Cardiac muscle cell (in vitro differentiated cells and primary cell): ENCODE measurements at regions not wholly inside any gene's neighbourhood (a gene's known extent, or its start where the extent isn't known, plus 50 kb on each side); places are given as distances from the start of the nearest gene placed in this dataset.

ENCODE experiments used
- DNase-seq, 2 donors: peaks; one replicate each; pipeline versions ENCODE4 v3.0.0 to v3.0.0-alpha.2; 2010 to 2017; ENCODE audit warnings: low read depth in 1 of 2, low spot score in 1 of 2
- H3K27ac ChIP-seq: fragments of 200-600 bp; sonication (generic); 2 replicates; pipeline ENCODE4 v1.5.1; 2016
- H3K27me3 ChIP-seq: fragments of 200-600 bp; sonication (generic); 2 replicates; pipeline ENCODE4 v1.6.0; 2016; ENCODE audit warnings: control low read depth
- H3K36me3 ChIP-seq: fragments of 200-600 bp; sonication (generic); 2 replicates; pipeline ENCODE4 v1.5.1; 2016; ENCODE audit warnings: control low read depth
- H3K4me1 ChIP-seq: fragments of 200-600 bp; sonication (generic); 2 replicates; pipeline ENCODE4 v1.8.1; 2017; ENCODE audit warnings: low read depth, mild to moderate bottlenecking, mixed run types
- H3K4me3 ChIP-seq: fragments of 200-600 bp; sonication (generic); 2 replicates; pipeline ENCODE4 v1.5.1; 2016; ENCODE audit warnings: mild to moderate bottlenecking
- H3K9me3 ChIP-seq: fragments of 200-600 bp; sonication (generic); 2 replicates; pipeline ENCODE4 v1.5.1; 2017; ENCODE audit warnings: low read depth, mild to moderate bottlenecking, control low read depth
- TF ChIP-seq, protein P1 (sequence below): IDR thresholded peaks from 2 replicates; pipeline ENCODE4 v1.5.1; 2012; ENCODE audit warnings: low read depth, mild to moderate bottlenecking, low read length

DNA sequence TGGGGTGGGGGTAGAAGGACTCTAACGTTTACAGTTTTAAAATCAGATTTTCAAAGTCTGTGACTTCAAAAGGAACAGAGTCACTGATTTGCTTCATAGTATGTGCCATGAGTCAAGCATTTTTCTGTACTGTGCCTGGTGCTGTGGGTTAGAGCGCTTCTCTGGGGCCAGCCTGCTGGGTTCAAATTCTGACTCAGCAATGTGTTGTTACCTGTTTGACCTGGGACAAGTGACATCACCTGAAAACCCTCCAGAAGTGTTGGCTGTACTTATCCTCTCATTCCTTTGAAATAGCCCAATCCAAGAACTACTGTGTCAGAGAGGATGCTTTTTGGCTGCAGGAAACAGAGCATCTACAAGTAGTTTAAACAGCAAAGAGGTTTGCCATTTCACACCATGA, 101.7 kb downstream of the LSM3 start:
- Histone ChIP-seq H3K27me3 (no peaks in the 10 kb centered on the region), H3K27ac (no peak overlapping the region), H3K4me1 (no peaks in the 10 kb centered on the region), H3K4me3 (no peak overlapping the region), H3K9me3 (no peaks in the 10 kb centered on the region), H3K36me3 (no peaks in the 10 kb centered on the region)
- no peak for DNase-seq
- TF ChIP-seq, protein P1, sequence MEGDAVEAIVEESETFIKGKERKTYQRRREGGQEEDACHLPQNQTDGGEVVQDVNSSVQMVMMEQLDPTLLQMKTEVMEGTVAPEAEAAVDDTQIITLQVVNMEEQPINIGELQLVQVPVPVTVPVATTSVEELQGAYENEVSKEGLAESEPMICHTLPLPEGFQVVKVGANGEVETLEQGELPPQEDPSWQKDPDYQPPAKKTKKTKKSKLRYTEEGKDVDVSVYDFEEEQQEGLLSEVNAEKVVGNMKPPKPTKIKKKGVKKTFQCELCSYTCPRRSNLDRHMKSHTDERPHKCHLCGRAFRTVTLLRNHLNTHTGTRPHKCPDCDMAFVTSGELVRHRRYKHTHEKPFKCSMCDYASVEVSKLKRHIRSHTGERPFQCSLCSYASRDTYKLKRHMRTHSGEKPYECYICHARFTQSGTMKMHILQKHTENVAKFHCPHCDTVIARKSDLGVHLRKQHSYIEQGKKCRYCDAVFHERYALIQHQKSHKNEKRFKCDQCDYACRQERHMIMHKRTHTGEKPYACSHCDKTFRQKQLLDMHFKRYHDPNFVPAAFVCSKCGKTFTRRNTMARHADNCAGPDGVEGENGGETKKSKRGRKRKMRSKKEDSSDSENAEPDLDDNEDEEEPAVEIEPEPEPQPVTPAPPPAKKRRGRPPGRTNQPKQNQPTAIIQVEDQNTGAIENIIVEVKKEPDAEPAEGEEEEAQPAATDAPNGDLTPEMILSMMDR: no peak

DNA sequence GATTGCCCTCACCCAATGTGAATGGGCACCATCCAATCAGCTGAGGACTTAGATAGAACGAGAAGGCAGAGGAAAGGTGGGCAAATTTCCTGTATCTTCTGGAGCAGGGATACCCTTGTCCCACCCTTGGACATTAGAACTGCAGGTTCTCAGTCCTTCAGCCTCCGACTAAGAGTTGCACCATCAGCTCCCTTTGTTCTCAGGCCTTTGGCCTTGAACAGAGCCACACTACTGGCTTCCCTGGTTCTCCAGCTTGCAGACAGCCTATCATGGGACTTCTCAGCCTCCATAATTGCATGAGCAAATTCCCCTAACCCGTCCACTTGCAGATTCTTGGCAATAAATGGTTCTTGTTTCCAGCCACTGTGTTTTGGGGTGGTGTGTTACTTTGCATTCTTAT, 102.4 kb downstream of the LSM3 start:
- Histone ChIP-seq H3K36me3 (no peaks in the 10 kb centered on the region), H3K27ac (no peak overlapping the region), H3K9me3 (no peaks in the 10 kb centered on the region), H3K4me1 (no peaks in the 10 kb centered on the region), H3K4me3 (no peak overlapping the region), H3K27me3 (no peaks in the 10 kb centered on the region)
- TF ChIP-seq, protein P1: no peak
- DNase-seq: no peak

DNA sequence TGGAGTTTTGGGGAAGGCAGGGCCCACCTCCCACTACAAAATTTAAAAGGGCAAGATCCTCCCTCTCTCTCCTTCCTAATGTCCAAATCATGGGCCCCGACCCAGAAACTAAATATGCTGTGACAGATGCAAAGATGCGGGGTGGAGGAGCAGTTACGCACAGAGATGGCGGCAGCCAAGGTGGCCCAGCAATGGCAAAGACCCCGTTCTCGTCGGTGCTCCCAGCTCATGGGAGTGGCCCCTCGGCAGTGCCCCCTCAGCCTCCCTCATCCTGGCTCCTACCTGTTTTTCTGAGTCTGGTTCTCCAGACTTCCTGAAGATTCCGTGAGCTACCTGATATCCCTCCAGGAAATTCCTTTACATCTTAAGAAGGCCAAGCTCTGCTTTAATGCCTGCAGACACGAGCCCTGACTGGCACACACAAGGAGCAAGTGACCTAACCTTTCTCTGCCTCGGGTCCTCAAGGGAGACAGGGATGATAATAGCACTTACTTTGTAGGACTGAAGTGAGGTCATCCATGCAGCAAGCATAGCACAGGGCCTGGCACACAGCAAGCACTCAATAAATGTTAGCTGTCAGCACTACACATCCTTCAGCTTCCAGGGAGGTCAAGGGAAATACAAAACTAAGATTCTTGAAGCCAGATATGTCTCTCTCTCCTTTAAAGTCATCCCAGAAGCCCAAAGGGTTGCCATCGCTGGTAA, 103.5 kb downstream of the LSM3 start:
- no peak overlapping the region for H3K27ac ChIP-seq
- H3K4me3 ChIP-seq: no peak overlapping the region
- H3K9me3 ChIP-seq: no peaks in the 10 kb centered on the region
- TF ChIP-seq, protein P1: no peak
- H3K36me3 ChIP-seq: no peaks in the 10 kb centered on the region
- H3K27me3 ChIP-seq: no peaks in the 10 kb centered on the region
- DNase-seq: no peak
- no peaks in the 10 kb centered on the region for H3K4me1 ChIP-seq

DNA sequence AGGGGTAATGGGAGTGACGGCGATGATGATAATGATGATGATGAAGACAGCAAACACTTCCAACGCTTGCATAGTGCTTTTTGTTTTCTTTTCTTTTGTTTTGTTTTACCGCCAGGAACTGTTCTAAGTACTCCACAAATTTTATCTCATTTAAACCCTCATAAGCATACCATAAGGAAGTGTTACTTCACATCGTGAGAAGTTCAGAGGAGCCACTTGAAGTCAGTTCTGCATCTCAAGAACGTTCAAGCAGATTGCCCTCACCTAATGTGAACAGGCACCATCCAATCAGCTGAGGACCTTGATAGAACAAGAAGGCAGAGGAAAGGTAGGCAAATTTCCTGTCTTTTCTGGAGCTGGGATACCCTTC, 104.1 kb downstream of the LSM3 start:
- Histone ChIP-seq H3K4me3 (no peak overlapping the region), H3K9me3 (no peaks in the 10 kb centered on the region)
- TF ChIP-seq, protein P1: no peak

DNA sequence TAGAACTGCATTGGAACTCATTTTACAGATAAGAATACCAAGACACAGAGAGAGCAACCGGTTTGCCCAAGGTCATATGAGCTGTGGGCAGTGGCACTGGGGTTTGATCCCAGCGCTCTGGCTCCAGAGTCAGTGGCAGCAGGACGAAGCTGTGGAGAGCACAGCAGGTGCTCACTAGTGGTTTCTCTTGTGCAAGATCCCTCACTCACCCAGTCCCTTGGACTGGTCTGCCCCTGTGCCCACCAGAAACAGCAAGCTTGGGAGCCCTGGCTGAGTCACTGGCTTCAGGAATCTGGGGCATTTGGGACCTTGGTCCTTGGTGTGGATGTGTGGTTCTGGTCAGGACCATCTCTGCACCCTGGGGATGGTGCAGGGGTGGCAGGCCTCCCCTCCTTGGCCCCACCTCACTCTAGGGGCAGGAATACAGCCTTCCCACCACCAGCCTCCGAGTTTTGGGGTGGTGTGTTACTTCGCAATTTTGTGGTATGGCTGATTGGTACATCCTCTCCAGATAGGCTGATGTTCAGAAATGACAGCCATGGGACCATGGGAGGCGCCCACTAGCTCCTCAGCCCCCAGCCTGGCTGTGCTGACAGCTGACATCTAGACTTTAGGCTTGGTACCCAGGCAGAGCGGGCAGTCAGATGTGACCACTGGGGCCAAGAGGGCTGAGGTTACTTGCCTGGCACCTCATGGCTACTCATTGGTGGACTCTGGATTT, 104.6 kb downstream of the LSM3 start:
- Histone ChIP-seq H3K4me3 (no peak overlapping the region), H3K36me3 (no peaks in the 10 kb centered on the region), H3K27me3 (no peaks in the 10 kb centered on the region), H3K27ac (no peak overlapping the region), H3K9me3 (no peaks in the 10 kb centered on the region), H3K4me1 (no peaks in the 10 kb centered on the region)
- no peak for DNase-seq
- TF ChIP-seq, protein P1: no peak

More for the DNA sequence above, 104.1 kb downstream of the LSM3 start:
- Histone ChIP-seq H3K4me1 (no peaks in the 10 kb centered on the region), H3K27ac (no peak overlapping the region), H3K36me3 (no peaks in the 10 kb centered on the region), H3K27me3 (no peaks in the 10 kb centered on the region)
- no peak for DNase-seq
